ENCODE measurements at regions not wholly inside any gene's neighbourhood (a gene's known extent, or its start where the extent isn't known, plus 50 kb on each side); places are given as distances from the start of the nearest gene placed in this dataset.

GRCh38 chr7:93812061-93812460, 78.5 kb downstream of the TFPI2 start:
- no peak for TF ChIP-seq CTCF (IDR thresholded peaks at IDR 0.05 in 8 of 11, conservative IDR thresholded peaks at IDR 0.05 in 3 of 11)
- TF ChIP-seq POLR2A (IDR thresholded peaks at IDR 0.05), result no peak
- TF ChIP-seq POLR2AphosphoS5 (IDR thresholded peaks at IDR 0.05), result no peak

Data from spleen (tissue), 7 donors.